GM19023 (cell line): ENCODE measurements at regions not wholly inside any gene's neighbourhood (a gene's known extent, or its start where the extent isn't known, plus 50 kb on each side); places are given as distances from the start of the nearest gene placed in this dataset.
A peak's percentile ranks its signal among the peaks of the same experiment; 100 is the strongest.
"Not testable (repeated sequence)": the region's sequence is repeated elsewhere in the genome, so short reads cannot be mapped to it uniquely, and the experiment has no call there.

Source experiments
- ATAC-seq: cut with Tn5 transposase; IDR thresholded peaks from one replicate; pipeline ENCODE4 v1.9.1; 2021; ENCODE audit warnings: mild to moderate bottlenecking, moderate library complexity; ENCODE audit not compliant: unreplicated experiment

DNA sequence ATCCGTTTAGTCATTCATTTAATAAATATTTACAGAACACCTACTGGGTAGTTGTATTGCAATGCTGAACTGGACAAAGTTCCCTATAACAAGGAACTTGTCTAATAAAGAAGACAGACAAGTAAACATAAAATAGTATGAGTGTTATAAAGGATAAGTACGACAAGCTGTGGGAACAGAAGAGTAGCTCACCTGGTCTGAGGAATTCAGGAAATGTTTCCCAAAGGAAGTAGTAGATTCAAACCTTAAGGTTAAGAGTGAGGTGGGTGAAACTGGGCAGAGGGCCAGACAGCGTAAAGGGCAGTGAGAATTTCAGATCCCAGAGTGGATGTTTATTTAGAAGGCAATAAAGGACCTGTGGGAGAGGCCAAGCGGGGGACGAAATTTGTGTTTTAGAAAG lies 72.3 kb upstream of the CD2AP start:
- ATAC-seq, result no peak

DNA sequence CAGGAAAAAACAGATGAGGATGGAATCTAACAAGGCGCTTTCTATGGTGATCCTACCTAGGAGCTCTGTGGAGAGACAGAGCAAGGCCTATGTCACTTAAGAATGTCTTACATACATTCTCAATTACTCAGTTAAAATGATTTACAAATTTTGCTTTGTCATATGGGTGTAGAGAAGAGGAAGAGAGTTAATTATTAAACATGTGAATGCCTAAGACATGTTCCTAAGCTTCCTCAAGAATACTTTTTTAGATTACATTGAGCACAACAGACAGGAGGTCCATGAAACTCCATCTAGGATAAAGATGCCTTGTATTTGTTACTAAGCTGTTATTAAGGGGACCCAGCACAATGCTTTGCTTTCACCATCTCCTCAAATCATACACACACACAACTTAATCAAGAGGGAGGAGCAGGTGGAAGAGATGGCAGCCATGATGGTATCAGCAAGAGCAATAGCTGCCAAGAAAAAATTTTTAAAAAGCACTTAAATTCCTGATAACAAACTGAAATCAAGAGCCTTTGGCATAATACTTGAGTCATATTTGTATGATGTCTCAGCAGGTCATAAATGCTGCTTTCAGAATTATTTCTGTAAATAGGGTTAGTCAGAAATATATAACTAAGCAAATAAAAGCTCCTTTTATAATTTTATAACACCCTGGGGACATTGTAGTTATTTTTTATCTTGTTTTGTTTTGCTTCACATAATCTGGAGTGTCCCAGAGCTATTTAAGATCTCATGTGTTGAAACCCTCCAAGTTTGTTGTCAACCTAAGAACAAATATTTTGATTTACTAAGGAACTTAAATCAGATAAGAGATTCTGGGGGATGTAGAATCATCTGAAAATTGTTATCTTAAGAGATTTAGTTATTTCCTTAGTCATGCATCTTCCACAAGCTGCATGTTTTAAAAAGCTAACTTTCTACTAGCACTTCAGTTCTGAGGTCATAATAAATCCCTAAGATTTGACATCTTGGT lies 70.0 kb upstream of the CD2AP start:
- no peak for ATAC-seq

DNA sequence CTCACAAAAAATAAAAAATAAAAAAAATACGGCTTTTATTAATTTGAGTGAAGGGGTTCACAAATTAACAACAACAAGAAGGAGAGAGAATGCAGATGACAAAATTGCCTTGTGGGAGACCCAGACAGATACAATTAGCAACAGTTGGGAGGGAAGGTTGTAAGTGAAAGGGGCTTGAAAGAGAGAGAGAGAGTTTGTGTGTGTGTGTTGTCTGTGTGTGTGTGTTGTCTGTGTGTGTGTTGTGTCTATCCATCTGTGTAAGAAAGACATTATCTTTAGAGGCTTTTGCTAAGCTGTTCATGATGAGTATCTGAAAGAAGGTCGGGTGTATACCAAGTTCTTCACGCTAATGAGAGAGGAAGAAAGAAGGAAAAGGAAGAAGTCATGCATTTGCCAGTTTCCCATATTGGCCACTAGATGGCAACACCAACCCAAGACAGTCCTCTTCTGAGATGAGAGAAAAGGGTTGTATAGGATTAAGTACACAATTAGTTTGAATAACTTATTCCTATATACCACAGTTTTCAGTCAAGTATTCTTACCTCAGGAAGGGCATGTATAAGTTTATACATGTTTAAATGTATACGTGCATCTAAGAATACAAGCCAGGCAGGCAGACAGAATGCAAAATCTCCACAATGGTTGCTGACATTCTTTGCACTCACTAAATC lies 63.7 kb upstream of the CD2AP start:
- ATAC-seq, result peak; percentile 72

DNA sequence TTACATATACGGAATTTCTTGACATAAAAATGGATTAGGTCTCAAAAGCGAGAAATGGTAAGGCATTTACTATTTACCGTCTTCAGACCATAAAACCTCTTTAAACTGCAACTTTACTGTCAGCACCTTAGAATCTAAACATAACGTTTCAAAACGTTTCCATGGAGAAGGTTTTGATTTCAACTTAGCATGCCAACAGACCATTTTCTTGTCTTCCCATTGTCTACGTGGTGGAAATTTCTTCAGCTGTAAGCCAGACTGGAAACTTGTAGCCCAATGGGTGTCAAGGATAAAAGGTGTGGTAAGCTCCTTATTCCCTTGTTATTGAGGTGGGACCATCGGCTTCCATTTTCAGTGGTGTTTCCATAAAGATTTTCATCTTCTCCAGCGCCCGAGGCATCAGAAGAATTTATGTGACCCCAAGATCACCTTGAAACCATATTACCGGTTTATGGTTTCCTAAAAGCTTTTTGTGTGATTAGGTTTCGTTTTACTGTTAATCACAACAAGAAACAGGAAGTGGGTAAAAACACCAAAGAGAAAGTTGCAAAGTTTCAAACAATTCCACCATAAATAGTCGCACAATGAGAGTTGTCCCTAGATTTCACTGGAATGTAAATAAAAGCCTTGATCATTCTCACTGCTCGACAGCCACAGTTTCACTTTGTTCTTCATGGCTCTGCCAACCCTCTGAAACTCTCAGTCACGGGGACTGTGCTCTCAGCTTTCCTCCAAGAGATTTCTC lies 63.0 kb upstream of the CD2AP start:
- ATAC-seq, result peak; percentile 51

DNA sequence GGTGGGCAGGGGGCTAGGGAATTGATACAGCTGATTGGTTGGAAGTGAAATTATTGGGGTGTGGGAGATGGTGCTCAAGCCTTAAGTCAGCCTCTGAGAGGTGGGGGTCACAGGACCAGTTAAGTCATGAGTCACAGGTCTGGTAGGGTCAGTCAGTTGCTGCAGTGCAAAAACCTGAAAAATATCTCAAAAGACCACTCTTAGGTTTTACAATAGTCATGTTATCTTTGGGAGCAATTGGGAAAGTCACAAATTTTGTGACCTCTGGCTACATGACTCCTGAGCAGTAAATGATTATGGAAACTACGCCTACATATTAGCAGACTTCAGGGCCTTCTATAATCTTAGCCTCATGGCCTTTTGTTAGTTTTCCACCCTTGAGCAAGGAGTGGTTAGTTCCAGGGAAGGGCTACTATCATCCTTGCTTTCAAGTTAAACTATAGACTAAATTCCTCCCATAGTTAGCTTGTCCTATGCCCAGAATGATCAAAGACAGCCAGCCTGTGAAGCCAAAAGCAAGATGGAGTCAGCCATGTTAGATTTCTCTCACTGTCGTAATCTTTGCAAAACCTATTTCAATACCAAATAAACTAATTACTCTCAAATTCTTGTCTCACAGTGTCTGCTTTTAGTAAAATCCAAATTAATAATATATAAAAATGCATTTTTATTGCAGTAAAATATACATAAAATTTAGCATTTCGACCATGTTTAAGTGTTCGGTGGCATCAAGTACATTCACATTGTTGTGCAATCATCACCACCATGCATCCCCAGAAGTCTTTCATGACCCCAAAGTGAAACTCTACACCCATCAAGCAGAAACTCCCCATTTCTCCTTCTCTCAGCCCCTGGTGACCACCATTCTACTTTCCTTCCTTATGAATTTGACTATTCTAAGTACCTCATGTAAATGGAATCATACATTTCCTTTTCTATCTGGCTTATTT lies 60.9 kb upstream of the CD2AP start:
- ATAC-seq, result no peak

DNA sequence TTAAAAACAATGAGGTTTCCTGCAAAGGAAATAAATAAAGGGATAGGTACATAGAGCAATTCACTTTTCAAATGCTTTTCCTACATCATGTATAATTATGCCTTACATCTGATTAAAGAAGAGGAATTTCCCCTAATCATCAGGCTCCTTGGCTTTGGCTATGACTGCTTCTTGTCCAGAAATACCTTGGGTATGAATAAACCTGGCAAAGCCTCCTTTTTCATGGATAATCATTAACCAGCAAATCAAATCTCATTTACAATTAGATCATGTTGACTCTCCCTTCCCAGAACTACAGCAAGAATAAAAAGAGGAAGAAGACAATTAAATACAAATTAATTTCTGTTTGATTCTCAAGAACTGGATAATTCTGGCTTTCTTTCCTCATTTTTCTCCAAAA lies 58.0 kb upstream of the CD2AP start:
- no peak for ATAC-seq

DNA sequence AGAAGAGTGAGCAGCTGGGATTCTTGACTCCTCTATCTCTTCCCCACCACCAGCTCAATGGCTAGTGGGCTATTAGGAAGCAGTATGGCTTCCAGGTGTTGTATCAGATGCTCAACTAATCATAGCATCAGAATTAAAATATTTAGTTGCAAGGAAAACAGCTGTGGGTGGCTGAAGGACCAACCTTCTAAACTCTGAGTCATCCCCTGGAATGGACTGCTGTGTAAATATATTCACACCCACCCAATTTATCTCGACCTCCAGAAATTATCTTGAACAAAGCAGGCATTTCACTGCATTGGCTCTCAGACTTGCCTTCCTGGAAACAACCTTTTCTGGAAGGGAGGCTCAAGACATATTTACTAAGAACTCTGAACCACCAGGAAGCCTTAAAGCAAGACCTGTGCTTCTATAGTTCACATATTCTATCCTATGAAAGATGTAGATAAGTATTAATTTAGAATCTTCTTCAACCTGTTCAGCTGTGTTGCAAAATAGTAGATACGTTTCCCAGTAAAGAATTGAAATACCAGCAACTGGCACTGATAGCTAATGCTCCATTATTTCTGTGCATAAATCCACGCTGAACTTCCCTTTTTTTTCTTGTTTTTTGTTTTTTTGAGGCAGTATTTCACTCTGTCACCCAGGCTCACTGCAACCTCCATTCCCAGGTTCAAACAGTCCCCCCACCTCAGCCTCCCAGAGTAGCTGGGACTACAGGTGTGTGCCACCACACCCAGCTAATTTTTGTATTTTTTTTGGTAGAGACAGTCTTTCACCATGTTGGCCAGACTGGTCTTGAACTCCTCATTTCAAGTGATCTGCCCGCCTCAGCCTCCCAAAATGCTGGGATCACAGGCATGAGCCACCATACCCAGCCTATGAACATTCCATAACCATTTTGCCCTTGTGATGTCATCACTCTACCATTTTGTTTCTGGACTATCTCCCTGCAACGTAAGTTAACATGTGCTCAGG lies 56.9 kb upstream of the CD2AP start:
- no peak for ATAC-seq

DNA sequence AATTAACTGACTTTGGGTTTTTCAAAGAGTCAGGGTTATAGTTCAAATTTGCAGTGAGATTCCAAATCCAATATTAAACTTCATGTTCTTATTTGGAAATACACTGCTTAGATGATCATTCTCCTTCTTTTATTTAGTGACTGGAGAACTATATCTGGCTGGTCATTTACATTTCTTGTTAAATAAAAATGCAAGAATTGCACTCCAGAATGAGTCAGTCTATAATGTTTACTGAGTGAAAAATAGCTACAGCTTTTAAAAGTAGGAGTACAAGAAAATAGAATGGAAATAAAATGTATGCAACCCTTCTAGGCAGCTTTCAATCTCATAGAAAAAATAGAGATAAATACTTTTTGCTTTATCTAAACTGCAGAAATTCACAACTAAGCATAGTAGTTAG lies 54.5 kb upstream of the CD2AP start:
- no peak for ATAC-seq

DNA sequence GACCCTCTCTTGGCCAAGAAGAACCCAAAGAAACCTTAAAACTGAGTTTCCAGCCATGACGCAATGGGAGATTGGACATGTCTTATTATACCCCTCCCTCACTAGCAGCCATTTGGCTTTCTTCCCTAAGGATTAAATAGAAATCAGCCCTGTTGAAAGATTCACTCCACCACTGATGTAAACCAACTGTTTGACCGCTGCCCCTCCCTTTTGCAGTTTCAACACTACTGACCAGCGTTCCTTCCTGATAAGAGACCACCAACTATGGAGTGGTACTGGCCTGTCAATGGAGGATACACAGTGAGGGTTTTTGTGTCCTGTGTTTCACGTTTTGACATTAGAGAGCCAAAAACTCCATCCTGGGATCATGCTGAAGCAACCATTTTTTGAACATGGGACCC lies 53.2 kb upstream of the CD2AP start:
- no peak for ATAC-seq

DNA sequence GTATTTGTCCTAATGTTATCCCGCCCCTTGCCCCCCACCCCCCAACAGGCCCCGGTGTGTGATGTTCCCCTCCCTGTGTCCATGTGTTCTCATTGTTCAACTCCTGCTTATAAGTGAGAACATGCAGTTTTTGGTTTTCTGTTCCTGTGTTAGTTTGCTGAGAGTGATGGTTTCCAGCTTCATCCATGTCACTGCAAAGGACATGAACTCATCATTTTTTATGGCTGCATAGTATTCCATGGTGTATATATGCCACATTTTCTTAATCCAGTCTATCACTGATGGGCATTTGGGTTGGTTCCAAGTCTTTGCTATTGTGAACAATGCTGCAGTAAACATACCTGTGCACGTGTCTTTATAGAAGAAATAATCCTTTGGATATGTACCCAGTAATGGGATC lies 51.9 kb upstream of the CD2AP start:
- ATAC-seq, result not testable (repeated sequence)

DNA sequence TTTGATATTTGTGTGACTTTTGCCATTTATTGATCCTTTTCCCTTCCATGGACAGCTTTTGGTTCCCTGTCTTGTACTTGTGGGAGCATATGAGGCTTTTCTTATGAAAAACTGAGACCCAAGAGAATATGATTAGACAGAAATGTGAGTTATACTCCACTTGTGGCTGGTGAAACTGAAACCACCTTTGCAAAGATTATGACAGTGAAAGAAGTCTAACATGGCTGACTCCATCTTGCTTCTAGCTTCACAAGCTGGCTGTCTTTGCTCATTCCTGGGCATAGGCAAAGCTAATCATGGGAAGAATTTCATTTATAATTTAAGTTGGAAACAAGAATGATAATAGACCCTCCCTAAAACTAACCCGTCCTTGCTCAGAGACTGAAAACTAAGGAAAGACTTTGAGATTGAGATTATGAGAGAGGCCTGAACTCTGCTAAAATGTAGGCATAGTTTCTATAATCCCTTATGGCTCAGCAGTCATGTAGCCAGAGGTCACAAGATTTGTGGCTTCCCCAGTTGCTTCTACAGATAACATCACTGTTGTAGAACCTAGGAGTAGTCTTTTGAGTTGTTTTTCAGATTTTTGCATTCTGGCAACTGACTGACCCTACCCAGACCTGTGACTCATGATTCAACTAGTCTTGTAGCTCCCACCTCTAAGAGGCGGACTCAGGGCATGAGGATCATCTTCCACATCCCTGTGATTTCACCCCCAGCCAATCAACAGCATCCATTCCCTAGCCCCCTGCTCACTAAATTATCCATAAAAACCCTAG lies 50.9 kb upstream of the CD2AP start:
- no peak for ATAC-seq

DNA sequence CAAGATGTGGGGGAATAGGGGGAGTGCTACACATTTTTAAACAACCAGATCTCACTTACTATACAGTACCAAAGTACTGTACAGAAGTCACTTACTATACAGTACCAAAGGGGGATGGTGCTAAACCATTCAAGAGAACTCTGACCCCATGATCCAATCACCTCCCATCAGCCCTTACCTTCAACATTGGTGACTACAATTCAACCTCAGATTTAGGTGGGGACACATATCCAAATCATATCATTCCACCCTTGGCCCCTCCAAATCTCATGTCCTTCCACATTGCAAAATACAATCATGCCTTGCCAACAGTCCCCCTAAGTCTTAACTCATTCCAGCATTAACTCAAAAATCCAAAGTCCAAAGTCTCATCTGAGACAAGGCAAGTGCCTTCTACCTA lies 49.9 kb upstream of the CD2AP start:
- ATAC-seq, result no peak
